Ovary (tissue), 7 donors: ENCODE measurements at regions not wholly inside any gene's neighbourhood (a gene's known extent, or its start where the extent isn't known, plus 50 kb on each side); places are given as distances from the start of the nearest gene placed in this dataset.

Experiments used
- DNase-seq, 5 donors: peaks; one replicate each; pipeline ENCODE4 v3.0.0-alpha.2; 2019 to 2020
- H3K27ac ChIP-seq, 2 donors: fragments of 200-600 bp; one replicate each; pipeline versions ENCODE4 v1.5.1 to v1.8.0; 2019 to 2022
- H3K27me3 ChIP-seq: fragments of 200-600 bp; one replicate; pipeline ENCODE4 v1.8.0; 2022
- H3K36me3 ChIP-seq: fragments of 200-600 bp; sonication (generic); one replicate; pipeline ENCODE4 v1.5.1; 2019
- H3K4me1 ChIP-seq: one replicate; pipeline ENCODE4 v1.8.1; 2013; ENCODE audit warnings: mild to moderate bottlenecking, moderate library complexity; ENCODE audit not compliant: insufficient read depth
- H3K4me3 ChIP-seq: fragments of 200-600 bp; sonication (generic); one replicate; pipeline ENCODE4 v1.5.1; 2017
- H3K9me3 ChIP-seq, 2 donors: fragments of 200-600 bp in 1 of 2; sonication (generic) in 1 of 2; one replicate each; pipeline versions ENCODE4 v1.5.1 to v1.8.1; 2013 to 2019; ENCODE audit warnings: mild to moderate bottlenecking in 1 of 2, moderate library complexity in 1 of 2
- EP300 ChIP-seq: sonication (generic); formaldehyde crosslinking; IDR thresholded peaks from one replicate; pipeline ENCODE4 v1.6.1; 2017; ENCODE audit warnings: antibody characterized with exemption
- POLR2A ChIP-seq: fragments of 450-650 bp; IDR thresholded peaks from one replicate; pipeline ENCODE4 v1.6.1; 2017; ENCODE audit warnings: antibody characterized with exemption, mild to moderate bottlenecking, moderate library complexity
- WGBS, 3 donors: extraction: QIAGEN DNeasy Blood & Tissue Kit in 1 of 3; methylation state at CpG; one replicate each; pipeline versions ENCODE4 v1.1.5 to v1.1.7; 2013 to 2017; 5-methylcytosine and 5-hydroxymethylcytosine counted together
- intact Hi-C, 4 donors: fragments of 100-400 bp; cut with DNase I; formaldehyde crosslinking; loops; one replicate each; pipeline versions ENCODE4 v1.11.0 to v1.15.1; 2022 to 2023
- TF ChIP-seq, protein P1 (sequence below), 3 donors: fragments of 450-650 bp in 2 of 3; fragments of 200-600 bp in 1 of 3; IDR thresholded peaks; one replicate each; pipeline versions ENCODE4 v1.5.1 to v1.8.0; 2016 to 2022; ENCODE audit warnings: antibody characterized with exemption in 3 of 3, mild to moderate bottlenecking in 1 of 3
- donor health status: DM: no; HTN: no; CAD: no; lungs with moderate emphysema.
- donor health status: DM: no; HTN: no; CAD: no.
- donor health status: Bipolar disorder and iron deficiency.
- donor health status: DM: no; HTN: no; CAD: no.
- donor health status: DM: yes; HTN: yes; CAD: no.

GRCh38 chr4:128615197-128615596 lies 194.3 kb upstream of the JADE1 start:
- Histone ChIP-seq H3K36me3 (no peaks in the 10 kb centered on the region), H3K4me1 (no peaks in the 10 kb centered on the region), H3K9me3 (no peaks in the 10 kb centered on the region), H3K27ac (no peak overlapping the region), H3K27me3 (no peaks in the 10 kb centered on the region), H3K4me3 (no peak overlapping the region)
- no peak for DNase-seq
- intact Hi-C loops, result no loop called here
- TF ChIP-seq, protein P1, sequence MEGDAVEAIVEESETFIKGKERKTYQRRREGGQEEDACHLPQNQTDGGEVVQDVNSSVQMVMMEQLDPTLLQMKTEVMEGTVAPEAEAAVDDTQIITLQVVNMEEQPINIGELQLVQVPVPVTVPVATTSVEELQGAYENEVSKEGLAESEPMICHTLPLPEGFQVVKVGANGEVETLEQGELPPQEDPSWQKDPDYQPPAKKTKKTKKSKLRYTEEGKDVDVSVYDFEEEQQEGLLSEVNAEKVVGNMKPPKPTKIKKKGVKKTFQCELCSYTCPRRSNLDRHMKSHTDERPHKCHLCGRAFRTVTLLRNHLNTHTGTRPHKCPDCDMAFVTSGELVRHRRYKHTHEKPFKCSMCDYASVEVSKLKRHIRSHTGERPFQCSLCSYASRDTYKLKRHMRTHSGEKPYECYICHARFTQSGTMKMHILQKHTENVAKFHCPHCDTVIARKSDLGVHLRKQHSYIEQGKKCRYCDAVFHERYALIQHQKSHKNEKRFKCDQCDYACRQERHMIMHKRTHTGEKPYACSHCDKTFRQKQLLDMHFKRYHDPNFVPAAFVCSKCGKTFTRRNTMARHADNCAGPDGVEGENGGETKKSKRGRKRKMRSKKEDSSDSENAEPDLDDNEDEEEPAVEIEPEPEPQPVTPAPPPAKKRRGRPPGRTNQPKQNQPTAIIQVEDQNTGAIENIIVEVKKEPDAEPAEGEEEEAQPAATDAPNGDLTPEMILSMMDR (IDR thresholded peaks at IDR 0.05), result no peak
- TF ChIP-seq EP300 (no peak), POLR2A (no peak)

GRCh38 chr4:128608006-128608405 lies 201.5 kb upstream of the JADE1 start:
- Histone ChIP-seq H3K9me3 (no peaks in the 10 kb centered on the region), H3K4me1 (no peaks in the 10 kb centered on the region), H3K27me3 (no peaks in the 10 kb centered on the region), H3K36me3 (no peaks in the 10 kb centered on the region), H3K4me3 (no peak overlapping the region), H3K27ac (no peak overlapping the region)
- DNase-seq, result no peak
- WGBS, 3 donors, result 97 to 100% (median 98%) methylated on average over 1 of the region's 1 CpG
- intact Hi-C loops, result no loop called here
- no peak for TF ChIP-seq EP300
- TF ChIP-seq, protein P1 (IDR thresholded peaks at IDR 0.05), result no peak
- no peak for TF ChIP-seq POLR2A

DNA sequence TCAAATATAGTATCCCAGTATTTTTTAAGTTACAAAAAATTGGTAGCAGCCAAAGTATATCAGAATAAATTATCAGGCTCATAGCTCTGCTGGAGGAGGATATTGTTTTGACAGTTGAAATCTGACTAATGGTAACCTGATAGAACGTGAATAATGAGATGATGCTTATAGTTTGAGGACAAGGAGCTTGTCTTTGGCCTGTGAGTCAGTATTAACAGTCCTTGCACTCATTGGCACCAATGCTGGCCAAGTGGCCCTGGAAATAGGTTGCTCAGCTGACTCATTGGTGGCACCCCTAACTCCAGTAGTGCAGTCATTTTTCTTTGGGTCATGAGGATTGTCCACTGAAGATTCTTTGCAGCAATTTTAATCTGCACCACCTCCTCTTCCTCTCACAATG lies 203.3 kb upstream of the JADE1 start:
- no peak for DNase-seq
- Histone ChIP-seq H3K27me3 (no peaks in the 10 kb centered on the region), H3K27ac (no peak overlapping the region), H3K9me3 (no peaks in the 10 kb centered on the region), H3K4me1 (peaks cover 9% of the 10 kb centered on the region), H3K36me3 (no peaks in the 10 kb centered on the region), H3K4me3 (no peak overlapping the region)
- TF ChIP-seq, protein P1 (IDR thresholded peaks at IDR 0.05), result no peak
- TF ChIP-seq EP300, result no peak
- no peak for TF ChIP-seq POLR2A
- intact Hi-C loops, result no loop called here
- 24 to 28% (median 26%) methylated on average over 1 of the region's 1 CpG for WGBS, 3 donors

DNA sequence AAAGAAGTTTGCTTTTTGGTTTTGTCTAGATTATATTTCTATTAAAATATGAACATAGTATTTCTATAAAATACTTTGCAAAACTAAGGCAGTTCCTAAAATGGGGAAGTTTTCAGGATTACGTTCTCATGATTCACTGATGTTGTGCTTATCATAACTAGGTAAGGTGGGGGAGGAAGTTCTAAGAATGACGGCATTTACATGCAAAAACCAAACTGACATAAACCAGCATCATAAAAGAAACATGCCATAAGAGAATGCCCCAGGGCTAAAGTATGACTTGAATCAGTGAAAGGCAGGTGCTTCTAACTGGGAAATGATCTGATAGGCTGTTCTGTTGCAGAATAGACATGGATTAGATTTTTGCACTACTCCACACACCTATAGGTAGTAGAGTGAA lies 204.7 kb upstream of the JADE1 start:
- TF ChIP-seq EP300, result no peak
- no peak for TF ChIP-seq POLR2A
- TF ChIP-seq, protein P1 (IDR thresholded peaks at IDR 0.05), result no peak
- intact Hi-C loops, result loop anchor here in 1 of 4 donors (5.0 kb wide), 1 partner anchor 52 kb away; no protein-coding TSS in a partner anchor
- H3K9me3 ChIP-seq, result no peaks in the 10 kb centered on the region
- no peak overlapping the region for H3K4me3 ChIP-seq
- H3K4me1 ChIP-seq, result peaks cover 16% of the 10 kb centered on the region
- 69 to 80% (median 76%) methylated on average over 2 of the region's 2 CpGs for WGBS, 3 donors
- H3K27me3 ChIP-seq, result no peaks in the 10 kb centered on the region
- H3K36me3 ChIP-seq, result no peaks in the 10 kb centered on the region
- DNase-seq, result no peak
- H3K27ac ChIP-seq, result no peak overlapping the region

DNA sequence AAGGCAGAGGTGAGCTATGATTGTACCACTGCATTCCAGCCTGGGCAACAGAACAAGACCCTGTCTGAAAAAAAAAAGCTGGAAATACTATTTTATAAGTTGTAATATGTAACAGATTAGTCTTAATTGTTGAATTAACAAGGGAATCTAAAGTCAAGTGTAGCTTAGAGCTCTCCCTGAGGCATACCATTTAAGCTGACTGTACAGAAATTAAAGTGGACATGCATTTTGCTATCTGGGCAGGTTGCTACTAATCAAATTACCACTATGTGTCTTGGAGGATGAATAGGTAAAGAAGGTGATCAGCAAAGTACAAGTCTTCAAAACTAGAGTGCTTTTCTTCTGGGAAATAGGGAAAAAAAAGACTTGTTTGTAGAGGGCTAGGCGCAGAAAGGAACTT lies 205.3 kb upstream of the JADE1 start:
- WGBS, 3 donors, result 98 to 100% (median 100%) methylated on average over 1 of the region's 1 CpG
- TF ChIP-seq POLR2A (no peak), EP300 (no peak)
- TF ChIP-seq, protein P1 (IDR thresholded peaks at IDR 0.05), result no peak
- intact Hi-C loops, result loop anchor here in 1 of 4 donors (5.0 kb wide), 1 partner anchor 53 kb away; no protein-coding TSS in a partner anchor
- no peak overlapping the region for H3K4me3 ChIP-seq
- H3K27ac ChIP-seq, result no peak overlapping the region
- peaks cover 20% of the 10 kb centered on the region for H3K4me1 ChIP-seq
- H3K9me3 ChIP-seq, result no peaks in the 10 kb centered on the region
- H3K36me3 ChIP-seq, result no peaks in the 10 kb centered on the region
- H3K27me3 ChIP-seq, result no peaks in the 10 kb centered on the region
- no peak for DNase-seq
